Umbilical cord (tissue), 1 donor: ENCODE measurements at regions not wholly inside any gene's neighbourhood (a gene's known extent, or its start where the extent isn't known, plus 50 kb on each side); places are given as distances from the start of the nearest gene placed in this dataset.
"Not testable (repeated sequence)": the region's sequence is repeated elsewhere in the genome, so short reads cannot be mapped to it uniquely, and the experiment has no call there.

Source experiments
- DNase-seq: peaks from one replicate; pipeline ENCODE4 v3.0.0-alpha.2; 2015; ENCODE audit warnings: low spot score

GRCh38 chr6:15929685-15930084 is 199.2 kb upstream of the MYLIP start:
- no peak for DNase-seq

- no peak for DNase-seq
These were observed 201.2 kb upstream of the MYLIP start for GRCh38 chr6:15927531-15928225.

GRCh38 chr6:15926256-15926655 is 202.6 kb upstream of the MYLIP start:
- no peak for DNase-seq

DNA sequence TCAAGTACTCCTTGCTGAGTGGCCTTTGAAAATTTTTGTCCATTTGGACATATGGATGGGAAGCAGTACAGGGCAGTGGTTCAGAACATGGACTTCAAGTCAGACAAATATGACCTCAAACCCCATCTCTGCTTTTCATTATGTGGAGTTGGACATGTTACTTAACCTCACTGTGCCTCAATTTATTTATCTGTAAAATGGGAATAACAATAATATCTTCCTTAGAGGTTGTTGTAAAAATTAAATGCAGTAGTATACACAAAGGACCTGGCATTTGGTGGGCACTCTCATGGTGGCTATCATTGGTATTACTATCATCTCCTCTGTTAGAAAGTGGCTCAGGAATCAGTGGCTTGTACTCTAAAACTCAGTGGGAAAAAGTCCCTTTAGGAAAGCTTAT is 204.0 kb upstream of the MYLIP start:
- no peak for DNase-seq

DNA sequence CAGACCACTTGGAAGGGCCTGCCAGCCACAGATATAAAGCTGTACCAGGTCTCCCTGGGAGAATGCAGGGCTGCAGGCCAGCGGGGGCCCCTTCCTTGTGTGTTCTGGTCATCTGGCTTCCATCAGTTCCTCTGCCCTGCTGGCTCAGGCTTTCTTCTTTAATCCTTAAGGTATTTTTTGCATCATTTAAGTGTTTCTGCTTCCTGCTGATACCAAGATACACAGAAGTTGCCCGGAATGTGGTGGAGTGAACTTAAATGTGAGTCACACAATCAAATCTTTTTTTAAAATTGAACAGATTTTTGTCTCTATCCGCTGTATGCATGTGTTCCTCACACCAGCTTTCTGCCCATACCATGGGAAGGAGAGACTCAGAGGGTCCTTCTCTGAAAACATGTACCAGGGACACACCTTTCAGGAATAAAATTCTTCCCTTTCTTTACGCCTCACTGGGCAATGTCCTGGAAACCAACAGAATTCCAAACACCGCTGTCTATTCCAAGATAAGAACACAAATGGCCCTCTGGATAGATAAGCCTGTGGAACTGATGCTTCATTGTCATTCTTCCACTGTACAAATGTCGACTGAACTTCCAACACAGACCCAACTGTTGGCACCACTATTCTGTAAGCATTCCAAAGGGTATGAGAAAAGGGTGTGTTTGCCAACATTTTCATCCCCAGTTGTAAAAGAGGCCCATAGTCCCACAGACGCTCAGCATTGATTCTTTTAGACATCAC is 206.2 kb upstream of the MYLIP start:
- peak; percentile 99 for DNase-seq

GRCh38 chr6:15921243-15921642 is 207.6 kb upstream of the MYLIP start:
- DNase-seq = no peak

DNA sequence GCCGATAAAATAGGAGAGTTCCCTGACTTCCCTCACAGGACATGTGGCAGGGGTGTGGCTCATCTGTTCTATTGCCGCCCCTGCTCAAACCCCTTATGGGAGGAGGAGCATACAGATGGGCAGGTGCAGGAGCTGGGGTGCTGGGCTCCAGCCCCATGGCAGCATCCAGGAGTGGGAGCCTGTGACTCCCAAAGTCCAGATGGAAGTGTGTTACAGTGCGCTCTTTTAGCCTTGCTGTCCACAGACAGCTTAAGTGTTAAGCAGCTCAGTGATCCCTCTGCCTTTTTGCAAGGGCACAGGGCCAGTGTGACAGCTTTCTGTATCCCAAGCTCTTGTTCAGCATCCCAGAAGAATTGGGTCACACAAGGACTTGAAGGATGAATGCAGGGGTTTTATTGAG is 212.3 kb upstream of the MYLIP start:
- peak; percentile 64 for DNase-seq

- no peak for DNase-seq
These were observed 213.2 kb upstream of the MYLIP start for GRCh38 chr6:15915508-15916178.

- no peak for DNase-seq
These were observed 214.3 kb upstream of the MYLIP start for GRCh38 chr6:15914553-15914952.

- DNase-seq = no peak
These were observed 215.3 kb upstream of the MYLIP start for GRCh38 chr6:15913573-15913972.

- DNase-seq = peak; percentile 40
These were observed 216.1 kb upstream of the MYLIP start for GRCh38 chr6:15912505-15913400.

- no peak for DNase-seq
These were observed 217.0 kb upstream of the MYLIP start for GRCh38 chr6:15911753-15912504.

DNA sequence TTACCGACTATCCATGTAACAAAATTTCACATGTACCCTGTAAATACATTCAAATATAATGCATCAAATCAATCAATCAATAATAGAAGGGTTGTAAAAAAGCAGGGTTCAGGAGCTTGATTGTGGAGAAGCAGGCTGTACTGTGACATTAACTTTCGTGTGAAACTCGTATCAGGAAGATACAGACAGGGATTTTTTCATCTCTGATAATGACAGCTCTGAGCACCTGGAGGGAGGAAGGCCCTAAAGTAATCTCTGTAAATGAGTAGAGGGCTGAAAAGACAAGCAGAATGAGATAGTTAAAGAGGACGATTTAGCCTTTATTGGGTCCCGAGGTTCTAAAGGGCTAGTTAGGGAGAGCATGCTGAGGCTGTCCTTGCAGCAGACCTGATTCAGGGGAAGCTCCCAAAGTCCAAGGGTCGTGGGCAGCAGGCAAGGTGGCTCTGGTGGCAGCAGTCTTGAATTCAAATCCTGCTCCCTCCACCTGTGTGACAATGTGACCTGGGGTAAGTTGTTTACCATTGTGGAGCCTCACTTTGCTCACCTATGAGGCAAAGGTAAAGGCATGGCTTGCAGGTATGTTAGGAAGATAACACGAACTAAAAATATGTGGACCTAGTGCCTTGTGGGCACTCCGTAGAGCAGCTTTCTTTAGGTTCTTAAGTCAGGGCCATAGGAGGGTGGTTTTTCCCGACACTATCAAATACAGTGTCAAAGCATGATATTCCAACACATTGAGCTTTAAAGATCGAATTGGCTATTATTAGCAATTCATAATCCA is 219.4 kb upstream of the MYLIP start:
- DNase-seq = no peak

DNA sequence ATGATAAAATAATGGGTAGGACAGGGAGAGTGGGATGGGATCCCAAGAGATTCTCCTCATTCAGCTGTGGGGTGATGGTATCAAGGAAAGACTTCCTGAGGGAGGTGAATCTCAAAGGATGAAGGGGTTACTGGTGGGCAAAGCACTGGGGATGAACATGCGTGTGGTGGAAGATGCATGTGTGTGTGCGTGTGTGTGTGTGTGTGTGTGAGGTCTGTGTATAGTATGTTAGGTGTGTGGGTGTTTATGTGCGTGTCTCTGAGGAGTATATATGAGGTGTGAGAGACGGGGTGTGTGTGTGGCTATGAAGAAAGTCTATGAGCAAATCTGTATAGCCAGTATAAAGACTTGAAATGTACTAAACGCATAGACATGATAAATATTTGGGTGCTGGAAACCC is 220.0 kb upstream of the MYLIP start:
- DNase-seq = no peak

GRCh38 chr6:15907914-15908518 is 220.9 kb upstream of the MYLIP start:
- peak; percentile 54 for DNase-seq

- DNase-seq = not testable (repeated sequence)
These were observed 221.5 kb upstream of the MYLIP start for GRCh38 chr6:15907220-15907913.

GRCh38 chr6:15906420-15907016 is 222.4 kb upstream of the MYLIP start:
- DNase-seq = no peak
